K562 (cell line): ENCODE measurements at regions not wholly inside any gene's neighbourhood (a gene's known extent, or its start where the extent isn't known, plus 50 kb on each side); places are given as distances from the start of the nearest gene placed in this dataset.
A peak's percentile ranks its signal among the peaks of the same experiment; 100 is the strongest.

Experiments
- ATAC-seq: fragments of 200-7000 bp; cut with Tn5 transposase; 3 replicates; pipeline ENCODE4 v1.9.1; 2020; ENCODE audit warnings: moderate library complexity
- BruUV-seq: library from RNA; stranded (reverse); fragments of 400-500 nt; replicated peaks from 2 replicates; lab custom pipeline; 2021; lab: Mats Ljungman, UMichigan
- CTCF ChIA-PET: fragments of 300-600 bp; formaldehyde crosslinking; extraction: SDS; loops from one replicate; lab custom pipeline; 2021; ENCODE audit warnings: low intra/inter-chr PET ratio; lab: Yijun Ruan, JAX
- POLR2A ChIA-PET: fragments of 300-600, 350-650 bp; sonication (Branson Sonifier 250); formaldehyde crosslinking; extraction: SDS; loops from one replicate; lab custom pipeline; 2021; ENCODE audit warnings: antibody characterized with exemption, inconsistent platforms; lab: Yijun Ruan, JAX
- DNase-seq, 4 experiments: peaks; one replicate each; pipeline versions ENCODE4 v3.0.0 to v3.0.0-alpha.2; 2011 to 2018; ENCODE audit warnings: low spot score in 3 of 4, mixed read lengths in 3 of 4; ENCODE audit errors: extremely low read depth in 1 of 4
- FAIRE-seq: peaks from 2 replicates; lab custom pipeline; 2011; peaks lifted over from hg19 to GRCh38; lab: Jason Lieb, UNC
- H2AFZ ChIP-seq: 2 replicates; pipeline ENCODE4 v1.6.0; 2011; ENCODE audit warnings: low read depth, low read length, control low read depth, inconsistent platforms
- H3K27ac ChIP-seq: fragments of 200-600 bp; 3 replicates; pipeline ENCODE4 v1.8.0; 2011; ENCODE audit warnings: low read depth, mild to moderate bottlenecking, control low read depth, inconsistent platforms, low read length, moderate library complexity, mixed read lengths; ENCODE audit errors: extremely low read depth
- H3K27me3 ChIP-seq, 2 experiments: fragments of 300-600 bp in 1 of 2; 2 replicates in 1 of 2; 3 replicates in 1 of 2; pipeline versions ENCODE4 v1.6.0 to v1.8.0; 2011; ENCODE audit warnings: inconsistent platforms in 2 of 2, low read length in 2 of 2, mild to moderate bottlenecking in 1 of 2, mixed read lengths in 1 of 2, moderate library complexity in 1 of 2; ENCODE audit not compliant: control insufficient read depth in 2 of 2, insufficient read depth in 2 of 2
- H3K36me3 ChIP-seq: fragments of 300-600 bp; 3 replicates; pipeline ENCODE4 v1.8.0; 2011; ENCODE audit warnings: mild to moderate bottlenecking, low read length, inconsistent platforms; ENCODE audit not compliant: control insufficient read depth, insufficient read depth
- H3K4me1 ChIP-seq, 2 experiments: fragments of 200-600 bp in 1 of 2; replicated peaks in 1 of 2; 2 replicates in 1 of 2; 3 replicates in 1 of 2; pipeline versions ENCODE4 v1.5.1 to v1.8.0; 2011; ENCODE audit warnings: inconsistent platforms in 2 of 2, low read length in 2 of 2, mild to moderate bottlenecking in 1 of 2, mixed read lengths in 1 of 2, moderate library complexity in 1 of 2; ENCODE audit not compliant: control insufficient read depth in 2 of 2, insufficient read depth in 2 of 2
- H3K4me2 ChIP-seq: 2 replicates; pipeline ENCODE4 v1.6.1; 2011; ENCODE audit warnings: low read length, control low read depth, inconsistent platforms, mixed read lengths; ENCODE audit not compliant: insufficient read depth
- H3K4me3 ChIP-seq: fragments of 200-600 bp; sonication (generic), shearing (Covaris generic); 2 replicates; pipeline ENCODE4 v1.5.1; 2016; ENCODE audit warnings: control low read depth, inconsistent platforms
- H3K79me2 ChIP-seq: fragments of 200-600 bp; 3 replicates; pipeline ENCODE4 v1.8.0; 2011; ENCODE audit warnings: low read length, inconsistent platforms; ENCODE audit not compliant: control insufficient read depth, insufficient read depth
- H3K9ac ChIP-seq, 2 experiments: 2 replicates each; pipeline versions ENCODE4 v1.6.0 to v1.6.1; 2011; ENCODE audit warnings: low read depth in 2 of 2, low read length in 2 of 2, control low read depth in 1 of 2, inconsistent platforms in 1 of 2, mild to moderate bottlenecking in 1 of 2, mixed read lengths in 1 of 2; ENCODE audit not compliant: insufficient read depth in 1 of 2
- H3K9me1 ChIP-seq: one replicate; pipeline ENCODE4 v1.6.0; 2011; ENCODE audit warnings: inconsistent platforms, mild to moderate bottlenecking, low read length, moderate library complexity; ENCODE audit not compliant: control insufficient read depth, insufficient read depth
- H3K9me3 ChIP-seq: replicated peaks from 2 replicates; pipeline ENCODE4 v1.5.1; 2011; ENCODE audit warnings: low read depth, low read length, inconsistent platforms; ENCODE audit not compliant: control insufficient read depth, insufficient read depth
- H4K20me1 ChIP-seq: replicated peaks from 2 replicates; pipeline ENCODE4 v1.6.1; 2011; ENCODE audit warnings: low read length, inconsistent platforms, mixed read lengths; ENCODE audit not compliant: control insufficient read depth, insufficient read depth
- CEBPG ChIP-seq, 3 experiments: fragments of 200-800 bp in 1 of 3; sonication (Bioruptor generic) in 1 of 3; sonication (generic) in 1 of 3; formaldehyde crosslinking in 1 of 3; IDR thresholded peaks in 2 of 3; conservative IDR thresholded peaks in 1 of 3; 2 replicates each; pipeline versions ENCODE4 v1.6.1 to v1.8.0; 2016 to 2022; ENCODE audit warnings: missing compliant biosample characterization in 2 of 3, missing genetic modification characterization in 2 of 3, mild to moderate bottlenecking in 1 of 3, missing genetic modification reagents in 1 of 3
- CSDE1 ChIP-seq, 2 experiments: fragments of 450-650 bp; IDR thresholded peaks; 2 replicates each; pipeline ENCODE4 v1.6.1; 2016; ENCODE audit warnings: mild to moderate bottlenecking in 1 of 2
- CTBP1 ChIP-seq: fragments of 450-650 bp; IDR thresholded peaks from 2 replicates; pipeline ENCODE4 v1.6.1; 2016; ENCODE audit warnings: borderline replicate concordance
- CUX1 ChIP-seq: fragments of 200-800 bp; sonication (Bioruptor generic); IDR thresholded peaks from 2 replicates; pipeline ENCODE4 v1.6.1; 2016; ENCODE audit warnings: missing genetic modification characterization, missing compliant biosample characterization
- KLF16 ChIP-seq: IDR thresholded peaks from 2 replicates; pipeline ENCODE4 v1.6.1; 2016; ENCODE audit warnings: antibody characterized with exemption
- MIER1 ChIP-seq: fragments of 450-650 bp; IDR thresholded peaks from 2 replicates; pipeline ENCODE4 v1.6.1; 2016; ENCODE audit warnings: antibody characterized with exemption, mild to moderate bottlenecking, low read depth
- NR2C1 ChIP-seq, 2 experiments: fragments of 450-650 bp; IDR thresholded peaks; 2 replicates each; pipeline ENCODE4 v1.6.1; 2017; ENCODE audit warnings: mild to moderate bottlenecking in 2 of 2, antibody characterized with exemption in 1 of 2, inconsistent platforms in 1 of 2, missing compliant biosample characterization in 1 of 2, missing genetic modification characterization in 1 of 2
- WGBS: fragments of 100-300 bp; shearing (Covaris generic); methylation state at CpG from one replicate; pipeline ENCODE4 v1.1.6; 2016; ENCODE audit warnings: low coverage, mixed read lengths; ENCODE audit not compliant: insufficient coverage; ENCODE audit errors: missing lambda C conversion rate; 5-methylcytosine and 5-hydroxymethylcytosine counted together
- in situ Hi-C: fragments of 300-500 bp; cut with MboI; formaldehyde crosslinking; loops from 4 replicates; pipeline ENCODE4 v1.15.0; 2018; ENCODE audit warnings: inconsistent platforms, mixed read lengths
- intact Hi-C: fragments of 100-400 bp; cut with micrococcal nuclease; formaldehyde crosslinking; loops from 2 replicates; pipeline ENCODE4 v1.14.2; 2022

GRCh38 chr1:80113168-80114038 lies 1106.9 kb upstream of the ADGRL4 start:
- H3K36me3 ChIP-seq = no peaks in the 10 kb centered on the region
- ATAC-seq (no peak), DNase-seq (no peak), FAIRE-seq (no peak)
- H3K4me3 ChIP-seq = no peak overlapping the region
- no peaks in the 10 kb centered on the region for H3K79me2 ChIP-seq
- H3K27ac ChIP-seq = no peak overlapping the region
- BruUV-seq = no TSS peak
- H2AFZ ChIP-seq = no peak overlapping the region
- H3K9me3 ChIP-seq = no peaks in the 10 kb centered on the region
- H3K4me2 ChIP-seq = no peak overlapping the region
- intact Hi-C loops (no loop called here), in situ Hi-C loops (no loop called here)
- 0% methylated on average over 2 of the region's 3 CpGs for WGBS
- no peaks in the 10 kb centered on the region for H3K9me1 ChIP-seq
- no peaks in the 10 kb centered on the region for H3K4me1 ChIP-seq
- no peaks in the 10 kb centered on the region for H4K20me1 ChIP-seq
- H3K27me3 ChIP-seq = no peaks in the 10 kb centered on the region
- no peak overlapping the region for H3K9ac ChIP-seq
- ChIA-PET POLR2A (no interaction called here), CTCF (no interaction called here)
- TF ChIP-seq CTBP1 (no peak), CEBPG (CRISPR knock-in tag; IDR thresholded peaks at IDR 0.05) (no peak), CEBPG (tag; conservative IDR thresholded peaks at IDR 0.05 in 1 of 2, IDR thresholded peaks at IDR 0.05 in 1 of 2) (peak in 1 of 2 experiments; percentile 40; a peak in 1 of 4 replicates), KLF16 (no peak), NR2C1 (IDR thresholded peaks at IDR 0.05) (no peak), NR2C1 (tag; IDR thresholded peaks at IDR 0.05) (no peak), MIER1 (no peak), CUX1 (CRISPR knock-in tag) (no peak), CSDE1 (IDR thresholded peaks at IDR 0.05) (no peak)
